CD4-positive, alpha-beta T cell treated with Interleukin-4 for 4 hours (primary cell): ENCODE measurements at regions not wholly inside any gene's neighbourhood (a gene's known extent, or its start where the extent isn't known, plus 50 kb on each side); places are given as distances from the start of the nearest gene placed in this dataset.

Experiments used
- DNase-seq: peaks from one replicate; pipeline ENCODE4 v3.0.0-alpha.2; 2020

GRCh38 chr3:40593351-40593750 is 68.6 kb downstream of the ZNF621 start:
- no peak for DNase-seq

- no peak for DNase-seq
Measured at GRCh38 chr3:40597441-40597840, 72.7 kb downstream of the ZNF621 start.

- no peak for DNase-seq
Measured at GRCh38 chr3:40598338-40598737, 73.6 kb downstream of the ZNF621 start.

- DNase-seq, result no peak
Measured at GRCh38 chr3:40598962-40599361, 74.2 kb downstream of the ZNF621 start.

- no peak for DNase-seq
Measured at GRCh38 chr3:40602778-40603385, 78.1 kb downstream of the ZNF621 start.

GRCh38 chr3:40605960-40606359 is 81.2 kb downstream of the ZNF621 start:
- DNase-seq, result no peak

- DNase-seq, result no peak
Measured at GRCh38 chr3:40608091-40608490, 83.3 kb downstream of the ZNF621 start.

- no peak for DNase-seq
Measured at GRCh38 chr3:40613306-40613705, 88.5 kb downstream of the ZNF621 start.

- DNase-seq, result no peak
Measured at GRCh38 chr3:40615110-40615915, 90.6 kb downstream of the ZNF621 start.

GRCh38 chr3:40615918-40616819 is 91.4 kb downstream of the ZNF621 start:
- DNase-seq, result no peak

GRCh38 chr3:40617084-40617483 is 92.3 kb downstream of the ZNF621 start:
- DNase-seq, result no peak

- no peak for DNase-seq
Measured at GRCh38 chr3:40618158-40618557, 93.4 kb downstream of the ZNF621 start.

GRCh38 chr3:40620151-40620550 is 95.4 kb downstream of the ZNF621 start:
- no peak for DNase-seq

GRCh38 chr3:40621252-40621651 is 96.5 kb downstream of the ZNF621 start:
- no peak for DNase-seq

- peak; percentile 37 for DNase-seq
Measured at GRCh38 chr3:40623567-40623966, 98.8 kb downstream of the ZNF621 start.

GRCh38 chr3:40624189-40624769 is 99.5 kb downstream of the ZNF621 start:
- no peak for DNase-seq

- DNase-seq, result no peak
Measured at GRCh38 chr3:40627095-40627494, 102.3 kb downstream of the ZNF621 start.

- no peak for DNase-seq
Measured at GRCh38 chr3:40628984-40629383, 104.2 kb downstream of the ZNF621 start.

- no peak for DNase-seq
Measured at GRCh38 chr3:40631341-40631995, 106.7 kb downstream of the ZNF621 start.

- no peak for DNase-seq
Measured at GRCh38 chr3:40637906-40638305, 113.1 kb downstream of the ZNF621 start.

- DNase-seq, result no peak
Measured at GRCh38 chr3:40639006-40639405, 114.2 kb downstream of the ZNF621 start.

- DNase-seq, result no peak
Measured at GRCh38 chr3:40642812-40643211, 118.1 kb downstream of the ZNF621 start.

- no peak for DNase-seq
Measured at GRCh38 chr3:40645883-40646282, 121.1 kb downstream of the ZNF621 start.
